Suprapubic skin (tissue), 4 donors: ENCODE measurements at regions not wholly inside any gene's neighbourhood (a gene's known extent, or its start where the extent isn't known, plus 50 kb on each side); places are given as distances from the start of the nearest gene placed in this dataset.

Experiments used
- DNase-seq, 2 donors: peaks; one replicate each; pipeline ENCODE4 v3.0.0-alpha.2; 2019; ENCODE audit warnings: low spot score in 2 of 2
- H3K27ac ChIP-seq: fragments of 200-600 bp; sonication (generic); one replicate; pipeline ENCODE4 v1.5.1; 2019
- H3K27me3 ChIP-seq: fragments of 200-600 bp; sonication (generic); one replicate; pipeline ENCODE4 v1.5.1; 2019
- H3K36me3 ChIP-seq: fragments of 200-600 bp; sonication (generic); one replicate; pipeline ENCODE4 v1.5.1; 2019
- H3K4me1 ChIP-seq: fragments of 200-600 bp; sonication (generic); one replicate; pipeline ENCODE4 v1.5.1; 2019
- H3K4me3 ChIP-seq: fragments of 200-600 bp; sonication (generic); one replicate; pipeline ENCODE4 v1.5.1; 2019; ENCODE audit warnings: mild to moderate bottlenecking
- H3K9me3 ChIP-seq: fragments of 200-600 bp; sonication (generic); one replicate; pipeline ENCODE4 v1.5.1; 2019
- EP300 ChIP-seq: sonication (generic); formaldehyde crosslinking; IDR thresholded peaks from one replicate; pipeline ENCODE4 v1.6.1; 2017; ENCODE audit warnings: antibody characterized with exemption
- POLR2A ChIP-seq, 2 donors: fragments of 450-650 bp; IDR thresholded peaks; one replicate each; pipeline ENCODE4 v1.6.1; 2017; ENCODE audit warnings: antibody characterized with exemption in 2 of 2, mild to moderate bottlenecking in 2 of 2, moderate library complexity in 2 of 2
- POLR2AphosphoS5 ChIP-seq, 3 donors: sonication (generic); formaldehyde crosslinking; IDR thresholded peaks; one replicate each; pipeline ENCODE4 v1.6.1; 2017; ENCODE audit warnings: antibody characterized with exemption in 3 of 3
- WGBS: methylation state at CpG from one replicate; pipeline ENCODE4 v1.1.5; 2018; 5-methylcytosine and 5-hydroxymethylcytosine counted together
- TF ChIP-seq, protein P1 (sequence below), 2 donors: fragments of 200-600 bp in 1 of 2; fragments of 450-650 bp in 1 of 2; sonication (generic) in 1 of 2; IDR thresholded peaks; one replicate each; pipeline ENCODE4 v1.5.1; 2016 to 2019; ENCODE audit warnings: antibody characterized with exemption in 2 of 2, mild to moderate bottlenecking in 1 of 2, moderate library complexity in 1 of 2

DNA sequence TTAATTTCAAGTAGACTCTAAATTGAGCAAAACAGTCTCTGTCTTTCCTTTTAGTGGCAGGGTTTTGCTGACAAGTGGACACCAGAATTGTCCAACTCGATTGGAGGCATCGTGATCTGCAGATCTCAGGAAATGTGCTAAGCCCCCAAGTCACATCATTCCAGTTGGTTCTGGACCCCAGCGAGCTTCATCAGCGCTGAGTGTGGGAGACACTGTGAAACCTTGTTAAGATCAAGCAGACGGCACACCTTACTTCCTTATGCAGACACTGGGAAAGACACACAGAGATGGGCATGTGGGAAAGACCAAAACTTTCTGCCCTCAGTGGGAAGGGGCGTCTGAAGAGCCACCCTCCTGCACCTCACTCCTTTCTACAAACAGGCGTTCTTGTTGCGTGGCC lies 440.8 kb downstream of the GLRX3 start:
- H3K4me3 ChIP-seq: no peak overlapping the region
- DNase-seq: no peak
- 87% methylated on average over 8 of the region's 8 CpGs for WGBS
- no peaks in the 10 kb centered on the region for H3K27me3 ChIP-seq
- no peak for TF ChIP-seq POLR2A (IDR thresholded peaks at IDR 0.05)
- TF ChIP-seq, protein P1, sequence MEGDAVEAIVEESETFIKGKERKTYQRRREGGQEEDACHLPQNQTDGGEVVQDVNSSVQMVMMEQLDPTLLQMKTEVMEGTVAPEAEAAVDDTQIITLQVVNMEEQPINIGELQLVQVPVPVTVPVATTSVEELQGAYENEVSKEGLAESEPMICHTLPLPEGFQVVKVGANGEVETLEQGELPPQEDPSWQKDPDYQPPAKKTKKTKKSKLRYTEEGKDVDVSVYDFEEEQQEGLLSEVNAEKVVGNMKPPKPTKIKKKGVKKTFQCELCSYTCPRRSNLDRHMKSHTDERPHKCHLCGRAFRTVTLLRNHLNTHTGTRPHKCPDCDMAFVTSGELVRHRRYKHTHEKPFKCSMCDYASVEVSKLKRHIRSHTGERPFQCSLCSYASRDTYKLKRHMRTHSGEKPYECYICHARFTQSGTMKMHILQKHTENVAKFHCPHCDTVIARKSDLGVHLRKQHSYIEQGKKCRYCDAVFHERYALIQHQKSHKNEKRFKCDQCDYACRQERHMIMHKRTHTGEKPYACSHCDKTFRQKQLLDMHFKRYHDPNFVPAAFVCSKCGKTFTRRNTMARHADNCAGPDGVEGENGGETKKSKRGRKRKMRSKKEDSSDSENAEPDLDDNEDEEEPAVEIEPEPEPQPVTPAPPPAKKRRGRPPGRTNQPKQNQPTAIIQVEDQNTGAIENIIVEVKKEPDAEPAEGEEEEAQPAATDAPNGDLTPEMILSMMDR (IDR thresholded peaks at IDR 0.05): no peak
- TF ChIP-seq POLR2AphosphoS5 (IDR thresholded peaks at IDR 0.05): no peak
- TF ChIP-seq EP300: no peak
- H3K27ac ChIP-seq: no peak overlapping the region
- H3K36me3 ChIP-seq: no peaks in the 10 kb centered on the region
- H3K4me1 ChIP-seq: no peaks in the 10 kb centered on the region
- no peaks in the 10 kb centered on the region for H3K9me3 ChIP-seq

DNA sequence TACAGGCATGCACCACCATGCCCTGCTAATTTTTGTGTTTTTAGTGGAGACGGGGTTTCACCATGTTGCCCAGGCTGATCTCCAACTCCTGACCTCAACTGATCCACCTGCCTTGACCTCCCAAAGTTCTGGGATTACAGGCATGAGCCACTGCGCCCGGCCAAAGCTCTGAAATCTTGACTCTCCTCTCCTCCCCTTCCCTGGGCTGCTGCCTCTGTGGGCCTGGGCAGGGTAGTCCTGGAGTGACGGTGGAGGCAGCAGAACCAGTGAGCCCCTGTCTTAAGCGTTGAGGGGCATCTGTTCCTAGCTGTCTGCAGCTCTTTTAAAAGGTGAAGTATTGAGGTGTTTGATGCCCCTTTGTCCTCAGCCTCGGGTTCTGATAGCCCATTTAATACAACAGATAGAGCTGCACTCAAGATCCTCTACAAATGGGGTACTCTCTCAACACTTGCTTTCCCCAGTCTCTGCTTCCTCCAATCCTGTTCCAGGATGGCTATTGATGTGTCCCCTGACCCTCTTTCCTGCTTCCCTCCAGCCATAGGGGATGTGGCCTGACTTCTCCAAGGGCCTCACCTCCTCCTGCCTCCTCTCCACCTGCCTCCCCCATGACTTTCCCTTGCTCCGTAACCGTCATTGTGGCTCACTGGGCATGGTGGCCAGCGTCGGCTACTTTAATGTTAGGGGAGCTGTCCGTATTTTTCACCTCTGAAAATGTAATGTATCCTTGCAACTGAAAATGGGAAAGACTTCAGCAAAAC lies 442.5 kb downstream of the GLRX3 start:
- Histone ChIP-seq H3K27me3 (no peaks in the 10 kb centered on the region), H3K36me3 (no peaks in the 10 kb centered on the region), H3K4me1 (no peaks in the 10 kb centered on the region), H3K27ac (no peak overlapping the region), H3K4me3 (no peak overlapping the region), H3K9me3 (no peaks in the 10 kb centered on the region)
- TF ChIP-seq POLR2AphosphoS5 (IDR thresholded peaks at IDR 0.05) (no peak), EP300 (no peak), POLR2A (IDR thresholded peaks at IDR 0.05) (no peak)
- TF ChIP-seq, protein P1 (IDR thresholded peaks at IDR 0.05): no peak
- 92% methylated on average over 10 of the region's 11 CpGs for WGBS
- no peak for DNase-seq

DNA sequence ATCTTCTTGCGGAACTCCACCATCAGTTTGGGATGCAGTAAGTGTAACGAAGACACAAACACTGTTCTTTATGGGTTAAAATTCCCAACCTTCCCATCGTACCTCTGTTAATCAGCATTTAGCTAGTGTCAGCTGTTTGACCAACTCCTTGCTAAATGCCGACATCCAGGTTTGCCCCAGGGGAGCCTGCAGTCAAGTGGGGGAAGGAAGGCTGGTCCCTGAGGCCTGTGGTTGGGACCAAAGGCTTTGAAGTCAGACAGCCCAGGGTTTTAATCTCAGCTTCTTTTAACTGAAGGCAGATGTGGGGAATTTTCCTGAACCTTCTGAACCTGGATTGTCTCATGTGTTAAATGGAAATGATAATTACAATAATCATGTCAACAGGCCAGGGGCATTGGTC lies 443.7 kb downstream of the GLRX3 start:
- no peak overlapping the region for H3K4me3 ChIP-seq
- DNase-seq: no peak
- no peak overlapping the region for H3K27ac ChIP-seq
- WGBS: 47% methylated on average over 4 of the region's 4 CpGs
- H3K27me3 ChIP-seq: no peaks in the 10 kb centered on the region
- H3K4me1 ChIP-seq: no peaks in the 10 kb centered on the region
- no peak for TF ChIP-seq POLR2A (IDR thresholded peaks at IDR 0.05)
- TF ChIP-seq, protein P1 (IDR thresholded peaks at IDR 0.05): no peak
- no peak for TF ChIP-seq POLR2AphosphoS5 (IDR thresholded peaks at IDR 0.05)
- TF ChIP-seq EP300: no peak
- H3K36me3 ChIP-seq: no peaks in the 10 kb centered on the region
- no peaks in the 10 kb centered on the region for H3K9me3 ChIP-seq

DNA sequence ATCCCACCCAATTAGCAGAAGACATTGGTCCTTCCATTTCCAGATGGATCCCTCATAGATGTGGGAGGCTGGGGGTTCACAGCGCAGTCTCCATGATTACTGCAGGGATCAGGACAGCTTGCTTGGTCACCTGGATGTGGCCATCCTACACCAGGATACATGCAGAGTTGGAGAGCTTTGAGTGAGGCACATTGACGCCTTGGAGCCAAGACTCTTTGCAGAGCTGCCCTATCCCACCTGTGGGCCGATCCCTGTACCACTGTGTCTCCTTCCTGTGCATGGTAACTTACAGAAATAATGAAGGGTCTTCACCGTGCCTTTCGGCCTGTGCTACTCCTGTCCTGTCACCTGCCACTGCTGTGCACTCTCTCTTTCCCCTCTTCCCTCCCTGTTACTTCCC lies 444.8 kb downstream of the GLRX3 start:
- 90% methylated on average over 4 of the region's 5 CpGs for WGBS
- H3K27ac ChIP-seq: no peak overlapping the region
- no peak for DNase-seq

DNA sequence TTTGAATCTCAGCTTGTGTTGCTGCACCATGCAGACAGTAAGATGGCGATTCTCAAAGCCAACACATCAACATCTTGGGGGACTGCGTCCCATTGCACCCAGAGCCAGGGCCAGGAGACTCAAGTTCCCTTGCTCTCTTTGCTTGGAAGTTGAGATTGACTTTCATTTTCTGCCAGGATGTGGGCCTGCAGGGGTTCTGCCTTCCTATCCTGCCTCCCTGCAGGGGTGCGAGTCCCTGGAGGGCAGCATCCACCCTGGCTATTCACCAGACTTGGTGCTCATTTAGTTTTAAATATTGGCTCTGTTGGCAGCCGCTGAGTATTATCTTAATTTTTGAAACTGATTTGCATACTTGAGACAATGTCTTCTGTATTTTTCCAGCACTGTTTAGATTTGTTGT lies 451.5 kb downstream of the GLRX3 start:
- no peak overlapping the region for H3K27ac ChIP-seq
- H3K9me3 ChIP-seq: no peaks in the 10 kb centered on the region
- WGBS: 87% methylated on average over 4 of the region's 4 CpGs
- TF ChIP-seq, protein P1 (IDR thresholded peaks at IDR 0.05): no peak
- TF ChIP-seq POLR2A (IDR thresholded peaks at IDR 0.05) (no peak), EP300 (no peak), POLR2AphosphoS5 (IDR thresholded peaks at IDR 0.05) (no peak)
- H3K4me3 ChIP-seq: no peak overlapping the region
- no peaks in the 10 kb centered on the region for H3K4me1 ChIP-seq
- no peaks in the 10 kb centered on the region for H3K36me3 ChIP-seq
- peaks cover 5% of the 10 kb centered on the region for H3K27me3 ChIP-seq
- no peak for DNase-seq

More for the DNA sequence above, 444.8 kb downstream of the GLRX3 start:
- Histone ChIP-seq H3K4me3 (no peak overlapping the region), H3K4me1 (no peaks in the 10 kb centered on the region), H3K36me3 (no peaks in the 10 kb centered on the region), H3K9me3 (no peaks in the 10 kb centered on the region), H3K27me3 (no peaks in the 10 kb centered on the region)
- no peak for TF ChIP-seq POLR2AphosphoS5 (IDR thresholded peaks at IDR 0.05)
- no peak for TF ChIP-seq EP300
- TF ChIP-seq, protein P1 (IDR thresholded peaks at IDR 0.05): no peak
- no peak for TF ChIP-seq POLR2A (IDR thresholded peaks at IDR 0.05)
